NT2/D1 (cell line): ENCODE measurements at regions not wholly inside any gene's neighbourhood (a gene's known extent, or its start where the extent isn't known, plus 50 kb on each side); places are given as distances from the start of the nearest gene placed in this dataset.

Experiments used
- DNase-seq: peaks from one replicate; pipeline ENCODE4 v3.0.0-alpha.2; 2011; ENCODE audit warnings: low read depth, low spot score
- H3K27me3 ChIP-seq: 2 replicates; pipeline ENCODE4 v1.6.0; 2011; ENCODE audit warnings: mild to moderate bottlenecking; ENCODE audit not compliant: insufficient read length, insufficient read depth
- H3K36me3 ChIP-seq: 2 replicates; pipeline ENCODE4 v1.6.1; 2011; ENCODE audit warnings: mild to moderate bottlenecking, low read length, mixed read lengths; ENCODE audit not compliant: insufficient read depth, insufficient read length
- H3K4me1 ChIP-seq: 2 replicates; pipeline ENCODE4 v1.5.1; 2011; ENCODE audit not compliant: insufficient read depth, insufficient read length
- H3K4me3 ChIP-seq: 2 replicates; pipeline ENCODE4 v1.5.1; 2011; ENCODE audit warnings: low read depth; ENCODE audit not compliant: insufficient read length
- H3K9ac ChIP-seq: 2 replicates; pipeline ENCODE4 v1.6.0; 2011; ENCODE audit warnings: low read depth; ENCODE audit not compliant: insufficient read length
- H3K9me3 ChIP-seq: 2 replicates; pipeline ENCODE4 v1.5.1; 2011; ENCODE audit warnings: mild to moderate bottlenecking, low read length; ENCODE audit not compliant: insufficient read depth
- SUZ12 ChIP-seq: IDR thresholded peaks from 2 replicates; pipeline ENCODE4 v1.6.1; 2011; ENCODE audit not compliant: insufficient read length, insufficient read depth; ENCODE audit errors: extremely low read depth
- YY1 ChIP-seq: IDR thresholded peaks from 2 replicates; pipeline ENCODE4 v1.6.1; 2011; ENCODE audit not compliant: insufficient read length, insufficient read depth
- ZNF274 ChIP-seq: IDR thresholded peaks from 2 replicates; pipeline ENCODE4 v1.6.1; 2011; ENCODE audit warnings: mild to moderate bottlenecking, low read depth, low read length

- TF ChIP-seq ZNF274, result no peak
- no peak for TF ChIP-seq YY1
- TF ChIP-seq SUZ12, result no peak
- no peak for DNase-seq
- Histone ChIP-seq H3K9me3 (no peaks in the 10 kb centered on the region), H3K27me3 (no peaks in the 10 kb centered on the region), H3K36me3 (no peaks in the 10 kb centered on the region), H3K9ac (no peak overlapping the region), H3K4me3 (no peak overlapping the region), H3K4me1 (no peaks in the 10 kb centered on the region)
Observed at GRCh38 chr7:46411236-46411635, 490.2 kb upstream of the IGFBP3 start.

- Histone ChIP-seq H3K4me1 (no peaks in the 10 kb centered on the region), H3K36me3 (no peaks in the 10 kb centered on the region), H3K4me3 (no peak overlapping the region), H3K27me3 (no peaks in the 10 kb centered on the region), H3K9me3 (0 out of 2 replicates have a peak, but pooled peaks cover under 1% of the 10 kb centered on the region), H3K9ac (no peak overlapping the region)
- TF ChIP-seq SUZ12 (no peak), YY1 (no peak), ZNF274 (no peak)
- DNase-seq, result no peak
Observed at GRCh38 chr7:46407125-46407524, 486.1 kb upstream of the IGFBP3 start.

GRCh38 chr7:46397591-46397990 lies 476.5 kb upstream of the IGFBP3 start:
- Histone ChIP-seq H3K36me3 (no peaks in the 10 kb centered on the region), H3K4me1 (no peaks in the 10 kb centered on the region), H3K27me3 (no peaks in the 10 kb centered on the region), H3K4me3 (no peak overlapping the region), H3K9me3 (peaks cover 11% of the 10 kb centered on the region), H3K9ac (no peak overlapping the region)
- DNase-seq, result no peak
- TF ChIP-seq SUZ12, result no peak
- TF ChIP-seq ZNF274, result no peak
- no peak for TF ChIP-seq YY1

- H3K9me3 ChIP-seq, result peaks cover 6% of the 10 kb centered on the region
- H3K4me3 ChIP-seq, result no peak overlapping the region
- TF ChIP-seq YY1 (no peak), ZNF274 (no peak), SUZ12 (no peak)
- no peaks in the 10 kb centered on the region for H3K36me3 ChIP-seq
- no peak overlapping the region for H3K9ac ChIP-seq
- no peaks in the 10 kb centered on the region for H3K4me1 ChIP-seq
- no peak for DNase-seq
- H3K27me3 ChIP-seq, result no peaks in the 10 kb centered on the region
Observed at GRCh38 chr7:46396481-46396880, 475.4 kb upstream of the IGFBP3 start.

- Histone ChIP-seq H3K9me3 (no peaks in the 10 kb centered on the region), H3K27me3 (no peaks in the 10 kb centered on the region), H3K36me3 (no peaks in the 10 kb centered on the region), H3K4me1 (no peaks in the 10 kb centered on the region), H3K9ac (no peak overlapping the region), H3K4me3 (no peak overlapping the region)
- DNase-seq, result no peak
- TF ChIP-seq YY1, result no peak
- TF ChIP-seq ZNF274, result no peak
- TF ChIP-seq SUZ12, result no peak
Observed at GRCh38 chr7:46393142-46393541, 472.1 kb upstream of the IGFBP3 start.

DNA sequence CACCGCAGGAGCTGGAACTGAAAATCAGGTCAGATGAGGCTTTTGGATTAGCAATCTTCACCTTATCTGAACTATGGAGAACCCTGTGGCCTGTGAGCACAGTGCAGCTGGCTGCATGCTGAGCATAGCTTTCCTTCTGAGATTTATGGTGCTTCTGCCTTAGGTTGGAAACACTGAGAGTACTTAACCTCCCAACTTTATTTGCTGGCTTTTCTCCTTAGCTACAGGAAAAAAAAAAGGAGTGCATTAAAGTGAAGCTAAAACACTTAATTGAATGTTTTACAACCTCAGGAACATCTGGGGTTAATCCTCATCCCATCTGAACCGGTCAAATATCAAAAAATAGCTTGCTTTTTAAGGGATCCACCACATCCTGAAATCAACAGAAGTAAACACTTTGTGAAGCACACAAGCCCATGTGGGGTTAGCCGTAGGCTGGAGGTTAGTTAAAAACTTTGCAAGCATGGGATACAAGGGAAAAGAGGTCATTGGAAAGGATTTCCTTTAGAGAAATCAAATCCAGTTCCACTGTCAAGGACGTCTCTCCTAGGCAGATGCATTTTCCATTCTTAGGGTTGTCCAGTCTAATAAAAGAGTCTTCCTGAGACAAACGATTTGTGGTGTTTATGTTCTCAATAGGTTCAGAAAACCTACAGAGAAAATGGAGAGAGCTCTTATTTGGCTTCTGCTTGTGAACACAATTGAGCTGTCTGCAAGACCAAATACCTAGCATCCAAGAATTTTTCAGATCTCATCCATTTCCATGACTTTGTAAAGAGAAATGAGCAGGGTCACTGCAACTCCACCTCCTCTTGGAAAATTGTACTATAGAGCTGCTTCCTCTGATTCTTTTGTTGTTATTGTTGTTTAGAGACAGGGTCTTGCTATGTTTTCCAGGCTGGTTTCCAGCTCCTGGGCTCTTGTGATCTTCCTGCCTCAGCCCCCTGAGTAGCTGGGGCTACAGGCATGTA lies 470.4 kb upstream of the IGFBP3 start:
- Histone ChIP-seq H3K9ac (no peak overlapping the region), H3K4me1 (no peaks in the 10 kb centered on the region), H3K36me3 (no peaks in the 10 kb centered on the region), H3K27me3 (no peaks in the 10 kb centered on the region), H3K9me3 (no peaks in the 10 kb centered on the region), H3K4me3 (no peak overlapping the region)
- TF ChIP-seq SUZ12 (no peak), ZNF274 (no peak), YY1 (no peak)
- DNase-seq, result no peak

DNA sequence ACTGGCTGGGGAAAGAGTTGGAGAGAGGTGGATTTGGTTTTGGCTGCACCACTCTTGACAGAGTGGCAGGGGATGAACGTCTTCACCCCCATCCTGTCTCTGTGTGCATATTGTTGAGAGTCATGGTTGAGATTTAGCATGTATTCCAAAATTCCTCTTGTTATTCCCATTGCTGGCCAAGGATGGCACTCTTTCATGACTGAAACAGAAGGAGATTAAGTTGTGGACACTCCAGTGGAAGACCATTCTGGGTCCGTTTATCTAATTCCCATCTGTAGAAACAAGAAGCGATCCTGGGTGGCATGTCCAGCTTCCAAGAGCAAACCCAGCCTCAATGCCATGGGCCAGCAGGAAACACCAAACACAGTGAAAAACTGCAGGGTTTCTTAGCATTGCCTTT lies 469.0 kb upstream of the IGFBP3 start:
- DNase-seq, result no peak
- Histone ChIP-seq H3K27me3 (no peaks in the 10 kb centered on the region), H3K36me3 (no peaks in the 10 kb centered on the region), H3K9ac (no peak overlapping the region), H3K9me3 (no peaks in the 10 kb centered on the region), H3K4me3 (no peak overlapping the region), H3K4me1 (no peaks in the 10 kb centered on the region)
- no peak for TF ChIP-seq YY1
- no peak for TF ChIP-seq SUZ12
- TF ChIP-seq ZNF274, result no peak
